HT1080 (cell line): ENCODE measurements at regions not wholly inside any gene's neighbourhood (a gene's known extent, or its start where the extent isn't known, plus 50 kb on each side); places are given as distances from the start of the nearest gene placed in this dataset.
"Not testable (repeated sequence)": the region's sequence is repeated elsewhere in the genome, so short reads cannot be mapped to it uniquely, and the experiment has no call there.

Experiments used
- DNase-seq: peaks from one replicate; pipeline ENCODE4 v3.0.0-alpha.2; 2015; ENCODE audit warnings: low read depth

- not testable (repeated sequence) for DNase-seq
Observed at GRCh38 chr17:30644287-30644686, 167.1 kb downstream of the GOSR1 start.

GRCh38 chr17:30641428-30641827 lies 164.2 kb downstream of the GOSR1 start:
- DNase-seq: not testable (repeated sequence)

- DNase-seq: not testable (repeated sequence)
Observed at GRCh38 chr17:30639391-30639790, 162.2 kb downstream of the GOSR1 start.

DNA sequence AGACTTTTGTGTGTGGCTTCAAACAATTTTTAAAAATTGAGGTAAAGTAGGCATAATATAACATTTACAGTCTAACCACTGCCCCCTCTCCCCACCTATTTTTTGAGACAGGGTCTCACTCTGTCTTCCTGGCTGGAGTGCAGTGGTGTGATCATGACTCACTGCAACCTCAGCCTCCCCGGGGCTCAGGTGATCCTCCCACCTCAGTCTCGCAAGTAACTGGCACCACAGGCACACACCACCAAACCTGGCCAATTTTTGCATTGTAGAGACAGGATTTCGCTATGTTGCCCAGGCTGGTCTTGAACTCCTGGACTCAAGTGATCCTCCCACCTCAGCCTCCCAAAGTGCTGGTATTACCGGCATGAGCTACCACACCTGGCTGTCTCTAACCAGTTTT lies 161.8 kb downstream of the GOSR1 start:
- DNase-seq: not testable (repeated sequence)

- DNase-seq: not testable (repeated sequence)
Observed at GRCh38 chr17:30631651-30632050, 154.4 kb downstream of the GOSR1 start.

- DNase-seq: not testable (repeated sequence)
Observed at GRCh38 chr17:30625380-30625779, 148.2 kb downstream of the GOSR1 start.

GRCh38 chr17:30624180-30624579 lies 147.0 kb downstream of the GOSR1 start:
- DNase-seq: not testable (repeated sequence)

DNA sequence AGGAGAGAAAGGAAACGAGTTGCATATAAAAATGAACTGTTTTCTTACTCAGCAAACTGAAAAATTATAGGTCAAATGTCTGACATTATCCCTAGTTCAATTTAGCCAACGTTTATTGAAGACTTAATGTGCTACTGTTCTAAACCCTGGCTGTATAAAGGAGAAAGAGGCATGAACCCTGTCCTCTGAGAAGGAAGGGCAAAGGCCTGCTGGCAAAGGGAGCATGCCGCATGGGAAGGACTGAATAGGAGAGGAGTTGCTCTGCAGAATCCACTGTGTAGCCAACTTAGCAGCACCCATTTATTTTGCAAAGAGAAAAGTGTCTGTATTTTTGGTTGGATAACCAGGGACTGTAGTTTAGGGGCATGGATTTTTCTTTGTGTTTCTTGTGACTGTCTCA lies 132.5 kb downstream of the GOSR1 start:
- DNase-seq: not testable (repeated sequence)

GRCh38 chr17:30605523-30605922 lies 128.3 kb downstream of the GOSR1 start:
- no peak for DNase-seq

DNA sequence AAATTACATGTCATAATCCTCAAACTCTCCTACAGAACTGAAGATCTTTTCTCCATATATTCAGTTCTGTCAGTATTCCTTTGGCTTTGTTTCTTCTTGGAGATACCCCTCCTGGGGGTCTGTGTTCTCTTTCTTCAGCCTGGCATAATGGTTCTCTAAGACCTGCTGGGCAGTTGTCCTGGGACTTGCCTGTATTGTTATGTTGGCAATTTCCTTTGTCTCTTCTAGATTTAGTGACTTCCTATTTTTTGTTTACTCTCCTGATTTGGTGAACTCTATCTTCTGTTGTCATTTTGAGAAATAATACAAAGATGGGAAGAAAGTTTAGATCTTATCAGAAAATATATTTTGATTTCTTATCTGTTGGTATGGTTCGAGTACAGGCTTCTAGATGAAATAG lies 127.8 kb downstream of the GOSR1 start:
- no peak for DNase-seq

GRCh38 chr17:30602396-30602795 lies 125.2 kb downstream of the GOSR1 start:
- DNase-seq: not testable (repeated sequence)

GRCh38 chr17:30601984-30602383 lies 124.8 kb downstream of the GOSR1 start:
- not testable (repeated sequence) for DNase-seq

GRCh38 chr17:30600830-30601494 lies 123.8 kb downstream of the GOSR1 start:
- DNase-seq: peak; percentile 21

DNA sequence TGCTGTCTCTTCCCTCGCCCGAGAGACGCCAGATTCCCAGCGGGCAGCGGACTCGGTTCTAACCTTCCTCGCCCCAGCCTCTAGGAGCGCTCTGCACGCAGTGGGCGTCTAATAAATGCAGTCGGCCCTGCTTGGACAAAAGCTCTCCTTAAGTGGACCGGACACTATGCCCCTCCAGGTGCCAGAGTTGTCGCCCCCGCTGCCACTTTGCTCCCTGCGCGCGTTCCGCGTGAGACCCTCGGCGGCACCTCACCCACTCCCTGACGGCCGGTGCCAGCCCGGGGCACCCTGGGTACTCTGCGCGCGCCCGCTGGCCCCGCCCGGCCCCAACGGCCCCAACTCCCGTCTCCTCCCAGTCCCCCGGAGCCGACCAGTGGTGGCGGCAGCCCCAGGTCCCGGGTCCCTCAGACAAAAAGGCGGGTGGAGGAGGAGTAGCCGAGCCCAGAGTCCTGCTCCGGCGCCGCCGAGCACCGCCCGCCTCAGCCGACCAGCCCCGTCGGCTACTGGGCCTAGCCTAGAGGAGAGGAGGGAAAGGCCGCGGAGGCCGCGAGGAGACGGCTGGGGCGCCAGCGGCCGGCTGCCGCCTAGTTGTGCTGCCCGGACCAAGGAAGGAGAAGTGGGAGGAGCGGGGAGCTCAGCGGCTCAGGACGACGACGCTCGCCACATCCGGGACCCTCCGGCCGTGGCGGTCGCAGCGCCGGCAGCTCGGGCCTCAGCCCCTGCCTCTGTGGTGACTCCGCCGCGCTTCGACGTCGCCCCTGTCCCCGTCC lies 123.0 kb downstream of the GOSR1 start:
- DNase-seq: peak; percentile 83

- no peak for DNase-seq
Observed at GRCh38 chr17:30599428-30600059, 122.3 kb downstream of the GOSR1 start.

DNA sequence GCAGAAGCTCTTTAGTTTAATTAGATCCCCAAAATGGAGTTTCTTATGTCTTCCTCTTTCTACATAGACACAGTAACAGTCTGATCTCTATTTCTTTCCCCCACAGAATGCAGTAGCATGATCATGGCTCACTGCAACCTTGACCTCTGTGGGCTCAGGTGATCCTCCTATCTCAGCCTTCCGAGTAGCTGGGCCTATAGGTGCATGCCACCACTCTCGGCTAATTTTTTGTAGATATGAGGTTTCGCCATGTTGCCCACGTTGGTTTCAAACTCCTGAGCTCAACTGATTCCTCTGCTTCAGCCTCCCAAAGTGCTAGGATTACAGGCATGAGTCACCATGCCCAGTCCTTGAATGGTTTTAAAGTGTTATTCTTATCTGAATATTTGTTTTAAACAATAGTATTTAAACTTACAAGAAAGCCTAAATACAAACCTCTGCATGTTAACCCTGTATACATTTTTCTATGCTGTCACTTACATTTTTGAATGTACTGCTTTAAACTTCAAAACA lies 120.6 kb downstream of the GOSR1 start:
- no peak for DNase-seq

DNA sequence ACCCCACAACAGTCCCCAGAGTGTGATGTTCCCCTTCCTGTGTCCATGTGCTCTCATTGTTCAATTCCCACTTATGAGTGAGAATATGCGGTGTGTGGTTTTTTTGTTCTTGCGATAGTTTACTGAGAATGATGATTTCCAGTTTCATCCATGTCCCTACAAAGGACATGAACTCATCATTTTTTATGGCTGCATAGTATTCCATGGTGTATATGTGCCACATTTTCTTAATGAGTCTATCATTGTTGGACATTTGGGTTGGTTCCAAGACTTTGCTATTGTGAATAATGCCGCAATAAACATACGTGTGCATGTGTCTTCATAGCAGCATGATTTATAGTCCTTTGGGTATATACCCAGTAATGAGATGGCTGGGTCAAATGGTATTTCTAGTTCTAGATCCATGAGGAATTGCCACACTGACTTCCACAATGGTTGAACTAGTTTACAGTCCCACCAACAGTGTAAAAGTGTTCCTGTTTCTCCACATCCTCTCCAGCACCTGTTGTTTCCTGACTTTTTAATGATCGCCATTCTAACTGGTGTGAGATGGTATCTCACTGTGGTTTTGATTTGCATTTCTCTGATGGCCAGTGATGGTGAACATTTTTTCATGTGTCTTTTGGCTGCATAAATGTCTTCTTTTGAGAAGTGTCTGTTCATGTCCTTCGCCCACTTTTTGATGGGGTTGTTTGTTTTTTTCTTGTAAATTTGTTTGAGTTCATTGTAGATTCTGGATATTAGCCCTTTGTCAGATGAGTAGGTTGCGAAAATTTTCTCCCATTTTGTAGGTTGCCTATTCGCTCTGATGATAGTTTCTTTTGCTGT lies 120.0 kb downstream of the GOSR1 start:
- not testable (repeated sequence) for DNase-seq

- DNase-seq: not testable (repeated sequence)
Observed at GRCh38 chr17:30594953-30595371, 117.8 kb downstream of the GOSR1 start.

- DNase-seq: no peak
Observed at GRCh38 chr17:30594223-30594952, 117.2 kb downstream of the GOSR1 start.

DNA sequence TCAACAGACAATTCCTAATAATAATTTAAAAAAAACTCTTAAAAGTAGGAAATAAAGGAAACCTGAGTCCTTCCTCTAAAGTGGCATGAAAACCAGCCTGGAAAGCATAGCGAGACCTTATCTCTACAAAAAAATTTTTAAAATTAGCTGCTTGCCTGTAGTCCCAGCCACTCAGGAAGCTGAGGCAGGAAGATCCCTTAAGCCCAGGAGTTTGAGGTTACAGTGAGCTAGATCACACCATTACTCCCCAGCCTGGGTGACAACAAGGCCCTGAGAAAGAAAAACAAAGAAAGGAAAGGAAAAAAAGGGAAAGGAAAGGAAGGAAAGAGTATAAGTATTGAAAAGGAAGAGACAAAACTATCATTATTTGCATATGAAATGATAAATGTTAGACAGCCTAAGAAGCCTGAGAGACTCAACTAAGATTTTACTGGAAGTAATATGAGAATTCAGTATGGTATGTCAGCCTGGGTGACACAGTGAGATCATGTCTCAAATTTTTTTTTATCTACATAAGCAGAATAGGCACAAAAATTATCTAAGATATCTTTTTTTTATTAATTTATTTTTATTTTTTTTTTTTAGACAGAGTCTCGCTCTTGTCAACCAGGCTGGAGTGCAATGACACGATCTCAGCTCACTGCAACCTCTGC lies 113.0 kb downstream of the GOSR1 start:
- DNase-seq: peak; percentile 23
